GM06990 (cell line): ENCODE measurements at regions not wholly inside any gene's neighbourhood (a gene's known extent, or its start where the extent isn't known, plus 50 kb on each side); places are given as distances from the start of the nearest gene placed in this dataset.
"Not testable (repeated sequence)": the region's sequence is repeated elsewhere in the genome, so short reads cannot be mapped to it uniquely, and the experiment has no call there.

Experiments
- DNase-seq: peaks from one replicate; pipeline ENCODE4 v3.0.0-alpha.2; 2011; ENCODE audit not compliant: insufficient read length; ENCODE audit errors: extremely low read depth
- H3K27me3 ChIP-seq: replicated peaks from 2 replicates; pipeline ENCODE4 v1.6.0; 2011; ENCODE audit warnings: low read length; ENCODE audit not compliant: control insufficient read depth, insufficient read depth
- H3K36me3 ChIP-seq: 2 replicates; pipeline ENCODE4 v1.5.1; 2011; ENCODE audit warnings: low read length; ENCODE audit not compliant: control insufficient read depth, insufficient read depth
- H3K4me3 ChIP-seq: replicated peaks from 2 replicates; pipeline ENCODE4 v1.5.1; 2011; ENCODE audit warnings: low read depth, mild to moderate bottlenecking, control low read depth, low read length
- TF ChIP-seq, protein P1 (sequence below): IDR thresholded peaks from 2 replicates; pipeline ENCODE4 v1.5.1; 2011; ENCODE audit warnings: low read length, control low read depth, mild to moderate bottlenecking, inconsistent platforms; ENCODE audit not compliant: insufficient read depth, poor library complexity, severe bottlenecking

DNA sequence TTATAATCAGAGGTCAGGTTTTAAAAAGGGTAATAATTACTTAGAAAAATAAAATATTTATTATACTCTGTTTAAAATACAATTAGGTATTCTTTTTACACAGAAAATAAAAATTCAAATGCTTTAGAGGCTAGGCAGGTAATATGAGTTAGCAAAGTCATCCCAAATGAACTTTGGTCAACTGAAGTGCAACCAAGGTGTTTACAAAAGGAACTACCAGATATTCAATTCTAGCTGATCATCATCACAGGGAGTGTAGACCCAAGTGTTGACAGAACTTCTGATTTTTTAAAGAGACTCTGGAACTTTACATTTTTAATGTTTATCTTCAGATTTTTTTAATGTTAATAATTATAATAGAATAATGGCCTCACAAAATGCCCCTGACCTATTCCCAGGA, 59.3 kb upstream of the COL5A2 start:
- H3K27me3 ChIP-seq, result no peaks in the 10 kb centered on the region
- DNase-seq, result no peak
- TF ChIP-seq, protein P1, sequence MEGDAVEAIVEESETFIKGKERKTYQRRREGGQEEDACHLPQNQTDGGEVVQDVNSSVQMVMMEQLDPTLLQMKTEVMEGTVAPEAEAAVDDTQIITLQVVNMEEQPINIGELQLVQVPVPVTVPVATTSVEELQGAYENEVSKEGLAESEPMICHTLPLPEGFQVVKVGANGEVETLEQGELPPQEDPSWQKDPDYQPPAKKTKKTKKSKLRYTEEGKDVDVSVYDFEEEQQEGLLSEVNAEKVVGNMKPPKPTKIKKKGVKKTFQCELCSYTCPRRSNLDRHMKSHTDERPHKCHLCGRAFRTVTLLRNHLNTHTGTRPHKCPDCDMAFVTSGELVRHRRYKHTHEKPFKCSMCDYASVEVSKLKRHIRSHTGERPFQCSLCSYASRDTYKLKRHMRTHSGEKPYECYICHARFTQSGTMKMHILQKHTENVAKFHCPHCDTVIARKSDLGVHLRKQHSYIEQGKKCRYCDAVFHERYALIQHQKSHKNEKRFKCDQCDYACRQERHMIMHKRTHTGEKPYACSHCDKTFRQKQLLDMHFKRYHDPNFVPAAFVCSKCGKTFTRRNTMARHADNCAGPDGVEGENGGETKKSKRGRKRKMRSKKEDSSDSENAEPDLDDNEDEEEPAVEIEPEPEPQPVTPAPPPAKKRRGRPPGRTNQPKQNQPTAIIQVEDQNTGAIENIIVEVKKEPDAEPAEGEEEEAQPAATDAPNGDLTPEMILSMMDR, result no peak
- no peaks in the 10 kb centered on the region for H3K36me3 ChIP-seq
- H3K4me3 ChIP-seq, result no peak overlapping the region

DNA sequence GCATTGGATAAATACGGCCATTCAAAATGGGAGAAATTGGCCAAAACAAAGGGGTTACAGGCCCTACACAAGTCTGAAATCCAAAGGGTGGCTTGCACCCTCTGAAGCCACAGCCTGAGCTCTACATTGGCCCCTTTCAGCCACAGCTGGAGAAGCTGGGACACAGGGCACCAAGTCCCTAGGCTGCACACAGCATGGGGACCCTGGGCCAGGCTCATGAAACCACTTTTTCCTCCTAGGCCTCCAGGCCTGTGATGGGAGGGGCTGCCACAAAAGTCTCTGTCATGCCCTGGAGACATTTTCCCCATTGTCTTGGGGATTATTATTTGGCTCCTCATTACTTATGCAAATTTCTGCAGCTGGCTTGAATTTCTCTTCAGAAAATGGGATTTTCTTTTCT, 64.3 kb upstream of the COL5A2 start:
- not testable (repeated sequence) for H3K27me3 ChIP-seq, DNase-seq, H3K4me3 ChIP-seq, H3K36me3 ChIP-seq

DNA sequence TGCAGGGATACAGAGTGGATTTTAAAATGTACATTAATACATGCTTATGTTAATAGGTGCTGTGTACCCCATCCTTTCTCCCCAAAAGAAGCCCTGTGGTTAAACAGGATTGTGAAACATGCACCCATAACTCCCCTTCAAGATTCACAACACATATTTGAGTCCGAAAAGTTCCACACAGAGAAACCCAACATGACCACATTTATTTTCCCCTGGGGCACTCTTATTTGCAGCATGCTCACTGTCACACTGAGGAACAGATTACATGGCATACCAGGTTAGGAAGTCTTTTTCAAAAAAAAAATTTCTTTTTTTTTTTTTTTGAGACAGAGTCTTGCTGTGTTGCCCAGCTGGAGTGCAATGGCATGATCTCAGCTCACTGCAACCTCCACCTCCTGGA, 67.7 kb upstream of the COL5A2 start:
- H3K27me3 ChIP-seq, result no peaks in the 10 kb centered on the region
- H3K4me3 ChIP-seq, result no peak overlapping the region
- TF ChIP-seq, protein P1, result no peak
- DNase-seq, result no peak
- H3K36me3 ChIP-seq, result no peaks in the 10 kb centered on the region

DNA sequence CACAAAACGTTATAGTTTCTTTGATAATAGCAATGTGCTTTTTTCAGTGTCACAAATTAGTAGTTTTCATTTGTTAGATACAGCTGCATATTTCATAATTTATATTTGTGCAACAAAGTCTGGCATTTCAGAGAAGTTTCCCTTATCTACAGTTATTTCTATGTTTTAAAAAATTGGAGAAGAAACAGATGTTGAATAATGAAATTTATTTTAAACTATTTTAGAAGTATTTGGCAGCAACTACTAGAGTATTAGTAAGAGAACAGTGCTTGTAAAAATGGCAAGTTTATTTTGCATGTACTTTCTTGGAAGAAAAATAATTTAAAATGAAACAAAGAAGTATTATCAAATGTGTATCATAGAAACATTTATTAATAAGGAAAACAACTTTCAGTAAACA, 68.6 kb upstream of the COL5A2 start:
- Histone ChIP-seq H3K4me3 (no peak overlapping the region), H3K27me3 (no peaks in the 10 kb centered on the region), H3K36me3 (no peaks in the 10 kb centered on the region)
- no peak for DNase-seq
- TF ChIP-seq, protein P1, result no peak

DNA sequence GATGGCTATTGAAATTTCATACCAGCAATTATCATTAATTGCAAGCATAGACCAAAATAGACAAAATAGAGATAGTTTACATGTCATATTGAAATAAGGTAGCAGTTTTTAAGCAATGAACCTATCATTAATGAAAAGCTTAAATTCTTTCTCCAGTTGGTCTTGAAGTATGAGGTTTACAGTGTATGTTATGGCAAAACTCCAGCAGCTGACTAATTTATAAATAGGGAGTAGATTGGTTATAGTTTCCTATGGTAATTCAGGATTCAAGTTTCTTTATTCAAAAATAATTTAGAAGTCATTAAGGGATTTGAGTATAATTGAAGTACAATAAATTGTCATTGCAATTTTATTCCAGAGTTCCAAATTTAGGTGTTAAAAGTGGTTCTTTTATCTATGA, 69.6 kb upstream of the COL5A2 start:
- Histone ChIP-seq H3K27me3 (no peaks in the 10 kb centered on the region), H3K4me3 (no peak overlapping the region), H3K36me3 (no peaks in the 10 kb centered on the region)
- TF ChIP-seq, protein P1, result no peak
- no peak for DNase-seq

DNA sequence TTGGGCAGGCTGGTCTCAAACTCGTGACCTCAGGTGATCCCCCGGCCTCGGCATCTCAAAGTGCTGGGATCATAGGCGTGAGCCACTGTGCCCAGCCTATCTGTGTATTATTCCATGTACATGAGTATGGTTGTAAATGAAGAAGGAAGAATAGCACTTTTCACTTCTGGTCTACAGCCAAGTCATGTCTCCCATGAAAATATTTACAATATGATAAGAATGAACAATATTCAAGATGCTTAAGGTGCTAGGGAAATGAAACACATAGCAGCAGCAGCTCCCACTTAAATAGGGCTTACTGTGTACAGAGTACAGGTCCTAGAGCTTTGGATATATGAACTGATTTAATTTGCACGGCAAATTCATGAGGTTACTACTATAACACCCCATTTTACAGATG, 70.3 kb upstream of the COL5A2 start:
- TF ChIP-seq, protein P1, result no peak
- H3K27me3 ChIP-seq, result no peaks in the 10 kb centered on the region
- DNase-seq, result no peak
- no peak overlapping the region for H3K4me3 ChIP-seq
- H3K36me3 ChIP-seq, result no peaks in the 10 kb centered on the region
